GM23248 (cell line): ENCODE measurements at regions not wholly inside any gene's neighbourhood (a gene's known extent, or its start where the extent isn't known, plus 50 kb on each side); places are given as distances from the start of the nearest gene placed in this dataset.

Experiments
- EZH2 ChIP-seq: fragments of 200-600 bp; sonication (generic); IDR thresholded peaks from 2 replicates; pipeline ENCODE4 v1.6.1; 2018; ENCODE audit warnings: antibody characterized with exemption, mild to moderate bottlenecking; ENCODE audit not compliant: insufficient read depth, poor library complexity, severe bottlenecking
- EZH2phosphoT487 ChIP-seq: fragments of 200-600 bp; sonication (generic); IDR thresholded peaks from 2 replicates; pipeline ENCODE4 v1.6.1; 2018; ENCODE audit warnings: antibody characterized with exemption, moderate library complexity, mild to moderate bottlenecking, low read depth; ENCODE audit not compliant: insufficient read depth

GRCh38 chr3:51591231-51591630 is 52.7 kb downstream of the RAD54L2 start:
- TF ChIP-seq EZH2phosphoT487 = no peak
- no peak for TF ChIP-seq EZH2
